HepG2 (cell line): ENCODE measurements at regions not wholly inside any gene's neighbourhood (a gene's known extent, or its start where the extent isn't known, plus 50 kb on each side); places are given as distances from the start of the nearest gene placed in this dataset.

Experiments used
- ATAC-seq: fragments of 200-7000 bp; cut with Tn5 transposase; 3 replicates; pipeline ENCODE4 v1.9.1; 2020; ENCODE audit warnings: mild to moderate bottlenecking, moderate library complexity
- BruUV-seq: library from RNA; stranded (reverse); fragments of 400-500 nt; replicated peaks from 2 replicates; lab custom pipeline; 2021; lab: Mats Ljungman, UMichigan
- CTCF ChIA-PET: fragments of 300-600 bp; formaldehyde crosslinking; extraction: SDS; loops from one replicate; lab custom pipeline; 2021; ENCODE audit warnings: low total read pairs, inconsistent platforms, low intra/inter-chr PET ratio; lab: Yijun Ruan, JAX
- POLR2A ChIA-PET: fragments of 350-600 bp; sonication (Branson Sonifier 250); formaldehyde crosslinking; loops from one replicate; lab custom pipeline; 2020; ENCODE audit warnings: antibody characterized with exemption, inconsistent platforms; lab: Yijun Ruan, JAX
- DNase-seq: peaks from one replicate; pipeline ENCODE4 v3.0.0-alpha.2; 2015; ENCODE audit warnings: low spot score
- FAIRE-seq: peaks from 3 replicates; lab custom pipeline; 2011; peaks lifted over from hg19 to GRCh38; lab: Jason Lieb, UNC
- H2AFZ ChIP-seq: one replicate; pipeline ENCODE4 v1.6.1; 2011; ENCODE audit warnings: low read length, inconsistent platforms
- H3K27ac ChIP-seq: fragments of 300-600 bp; 3 replicates; pipeline ENCODE4 v1.8.0; 2011; ENCODE audit warnings: mixed run types, mild to moderate bottlenecking, mixed read lengths, low read length, inconsistent platforms; ENCODE audit not compliant: insufficient read depth; ENCODE audit errors: extremely low read length
- H3K27me3 ChIP-seq, 2 experiments: fragments of 200-600 bp in 1 of 2; 2 replicates in 1 of 2; 3 replicates in 1 of 2; pipeline versions ENCODE4 v1.6.0 to v1.8.0; 2011; ENCODE audit warnings: low read length in 2 of 2, mild to moderate bottlenecking in 2 of 2, moderate library complexity in 2 of 2, inconsistent platforms in 1 of 2; ENCODE audit not compliant: insufficient read depth in 2 of 2, control insufficient read depth in 1 of 2
- H3K36me3 ChIP-seq, 2 experiments: fragments of 200-600 bp in 1 of 2; replicated peaks in 1 of 2; 2 replicates in 1 of 2; 3 replicates in 1 of 2; pipeline versions ENCODE4 v1.5.1 to v1.8.0; 2011; ENCODE audit warnings: low read length in 2 of 2, inconsistent platforms in 1 of 2; ENCODE audit not compliant: insufficient read depth in 2 of 2, control insufficient read depth in 1 of 2
- H3K4me1 ChIP-seq: 2 replicates; pipeline ENCODE4 v1.5.1; 2012; ENCODE audit warnings: low read length, inconsistent platforms; ENCODE audit not compliant: insufficient read depth
- H3K4me2 ChIP-seq: 2 replicates; pipeline ENCODE4 v1.6.0; 2011; ENCODE audit warnings: low read depth, low read length, inconsistent platforms
- H3K4me3 ChIP-seq, 3 experiments: fragments of 200-600 bp in 1 of 3; sonication (generic), shearing (Covaris generic) in 1 of 3; replicated peaks in 1 of 3; 2 replicates each; pipeline ENCODE4 v1.5.1; 2011 to 2016; ENCODE audit warnings: low read length in 3 of 3, inconsistent platforms in 2 of 3, low read depth in 2 of 3, mild to moderate bottlenecking in 2 of 3, control low read depth in 1 of 3, mixed read lengths in 1 of 3; ENCODE audit not compliant: insufficient read depth in 1 of 3
- H3K79me2 ChIP-seq: one replicate; pipeline ENCODE4 v1.6.1; 2011; ENCODE audit warnings: low read length, inconsistent platforms; ENCODE audit not compliant: insufficient read depth
- H3K9ac ChIP-seq: 2 replicates; pipeline ENCODE4 v1.6.0; 2011; ENCODE audit warnings: mild to moderate bottlenecking, low read depth, low read length, inconsistent platforms; ENCODE audit not compliant: insufficient read depth
- H3K9me3 ChIP-seq: 2 replicates; pipeline ENCODE4 v1.5.1; 2012; ENCODE audit warnings: mild to moderate bottlenecking, low read length
- H4K20me1 ChIP-seq: 2 replicates; pipeline ENCODE4 v1.6.0; 2011; ENCODE audit warnings: inconsistent platforms, mild to moderate bottlenecking, low read length, moderate library complexity; ENCODE audit not compliant: insufficient read depth
- BRF2 ChIP-seq: sonication (generic); formaldehyde crosslinking; IDR thresholded peaks from 2 replicates; pipeline ENCODE4 v1.8.1; 2022; ENCODE audit warnings: mild to moderate bottlenecking, missing genetic modification reagents
- DZIP1 ChIP-seq: sonication (generic); formaldehyde crosslinking; IDR thresholded peaks from 2 replicates; pipeline ENCODE4 v1.5.0; 2020; ENCODE audit warnings: mild to moderate bottlenecking, missing genetic modification reagents
- GTF3A ChIP-seq: sonication (generic); formaldehyde crosslinking; conservative IDR thresholded peaks from 2 replicates; pipeline ENCODE4 v1.4.0; 2020; ENCODE audit warnings: mild to moderate bottlenecking, missing genetic modification reagents
- HNF4G ChIP-seq, 2 experiments: sonication (generic) in 1 of 2; formaldehyde crosslinking in 1 of 2; IDR thresholded peaks; 2 replicates each; pipeline versions ENCODE4 v1.4.0 to v1.6.1; 2011 to 2020; ENCODE audit warnings: borderline replicate concordance in 2 of 2, low read depth in 2 of 2, mild to moderate bottlenecking in 2 of 2, low read length in 1 of 2, missing genetic modification reagents in 1 of 2, moderate library complexity in 1 of 2
- HNRNPLL ChIP-seq: fragments of 200-400 bp; formaldehyde crosslinking; IDR thresholded peaks from 2 replicates; pipeline ENCODE4 v1.6.1; 2017; ENCODE audit warnings: mild to moderate bottlenecking, low read depth, low read length; ENCODE audit not compliant: poor library complexity, severe bottlenecking
- IKZF5 ChIP-seq: IDR thresholded peaks from 2 replicates; pipeline ENCODE4 v1.6.1; 2018; ENCODE audit warnings: missing genetic modification reagents, mild to moderate bottlenecking, missing compliant biosample characterization
- LBX2 ChIP-seq: sonication (generic); formaldehyde crosslinking; IDR thresholded peaks from 2 replicates; pipeline ENCODE4 v1.5.0; 2020; ENCODE audit warnings: missing genetic modification reagents, mild to moderate bottlenecking, borderline replicate concordance
- SP4 ChIP-seq: sonication (generic); formaldehyde crosslinking; IDR thresholded peaks from 2 replicates; pipeline ENCODE4 v1.8.1; 2023; ENCODE audit warnings: mild to moderate bottlenecking, missing genetic modification reagents
- TP53 ChIP-seq: sonication (generic); formaldehyde crosslinking; conservative IDR thresholded peaks from 2 replicates; pipeline ENCODE4 v1.4.0; 2020; ENCODE audit warnings: missing genetic modification reagents
- ZBTB8A ChIP-seq: sonication (generic); formaldehyde crosslinking; IDR thresholded peaks from 2 replicates; pipeline ENCODE4 v1.4.0; 2020; ENCODE audit warnings: mild to moderate bottlenecking, low read depth, missing genetic modification reagents, borderline replicate concordance
- ZFAT ChIP-seq: sonication (generic); formaldehyde crosslinking; conservative IDR thresholded peaks from 2 replicates; pipeline ENCODE4 v1.8.1; 2023; ENCODE audit warnings: missing genetic modification reagents, inconsistent platforms
- ZNF383 ChIP-seq: sonication (generic); formaldehyde crosslinking; IDR thresholded peaks from 2 replicates; pipeline ENCODE4 v1.4.0; 2020; ENCODE audit warnings: missing genetic modification reagents, mild to moderate bottlenecking, borderline replicate concordance
- ZNF496 ChIP-seq: sonication (generic); formaldehyde crosslinking; IDR thresholded peaks from 2 replicates; pipeline ENCODE4 v1.8.1; 2023; ENCODE audit warnings: mild to moderate bottlenecking, moderate library complexity, missing genetic modification reagents; ENCODE audit not compliant: insufficient replicate concordance
- ZNF816 ChIP-seq: sonication (generic); formaldehyde crosslinking; IDR thresholded peaks from 2 replicates; pipeline ENCODE4 v1.8.0; 2022; ENCODE audit warnings: missing genetic modification reagents, mild to moderate bottlenecking, borderline replicate concordance
- ZSCAN25 ChIP-seq: sonication (generic); formaldehyde crosslinking; IDR thresholded peaks from 2 replicates; pipeline ENCODE4 v1.8.0; 2022; ENCODE audit warnings: mild to moderate bottlenecking, missing genetic modification reagents
- WGBS: methylation state at CpG from one replicate; pipeline ENCODE4 v1.1.6; 2017; ENCODE audit warnings: low lambda C conversion rate; 5-methylcytosine and 5-hydroxymethylcytosine counted together
- in situ Hi-C: cut with HindIII; loops from 2 replicates; pipeline ENCODE4 v1.10.0; 2017; ENCODE audit warnings: low pct_unique_long_range_greater_than_20kb; ENCODE audit not compliant: extremely low pct_ligation_motif_present
- intact Hi-C: fragments of 100-400 bp; cut with micrococcal nuclease; formaldehyde crosslinking; loops from one replicate; pipeline ENCODE4 v1.10.0; 2022; ENCODE audit not compliant: unreplicated experiment

- no peak for TF ChIP-seq ZFAT (CRISPR knock-in tag)
- no peak for TF ChIP-seq ZSCAN25 (CRISPR knock-in tag)
- TF ChIP-seq GTF3A (CRISPR knock-in tag), result no peak
- no peak for TF ChIP-seq SP4 (CRISPR knock-in tag)
- TF ChIP-seq TP53, result no peak
- TF ChIP-seq BRF2 (CRISPR knock-in tag), result no peak
These were observed 110.5 kb upstream of the CDYL start (continued) for GRCh38 chr6:4665489-4666417.

- CTCF ChIA-PET, result no interaction called here
- no peak overlapping the region for H3K4me3 ChIP-seq
- intact Hi-C loops, result no loop called here
- TF ChIP-seq HNF4G (IDR thresholded peaks at IDR 0.05; ENCODE audit: borderline replicate concordance, low read depth, low read length) (no peak), HNF4G (CRISPR knock-in tag; IDR thresholded peaks at IDR 0.05; ENCODE audit: borderline replicate concordance, low read depth) (no peak), ZBTB8A (CRISPR knock-in tag) (no peak), ZNF816 (no peak), ZNF383 (no peak), IKZF5 (CRISPR knock-in tag) (no peak), ZNF496 (no peak), DZIP1 (CRISPR knock-in tag) (no peak), ZFAT (CRISPR knock-in tag) (no peak), LBX2 (CRISPR knock-in tag) (no peak), HNRNPLL (no peak)
These were observed 111.3 kb upstream of the CDYL start for GRCh38 chr6:4664911-4665310.

More at GRCh38 chr6:4664911-4665310, 111.3 kb upstream of the CDYL start:
- Histone ChIP-seq H4K20me1 (no peaks in the 10 kb centered on the region), H3K9ac (no peak overlapping the region), H3K9me3 (no peaks in the 10 kb centered on the region), H3K79me2 (no peaks in the 10 kb centered on the region), H3K27me3 (peaks cover 0 to 33% of the 10 kb centered on the region in 2 experiments; a peak in 2 of 5 replicates), H2AFZ (no peak overlapping the region), H3K4me2 (no peak overlapping the region), H3K27ac (no peak overlapping the region), H3K4me1 (peaks cover 9% of the 10 kb centered on the region), H3K36me3 (no peaks in the 10 kb centered on the region)
- in situ Hi-C loops, result no loop called here
- DNase-seq (no peak), ATAC-seq (no peak), FAIRE-seq (no peak)
- BruUV-seq, result no TSS peak
- 9% methylated on average over 6 of the region's 6 CpGs for WGBS
- POLR2A ChIA-PET, result no interaction called here
